Stimulated activated CD8-positive, alpha-beta memory T cell treated with anti-CD3 and anti-CD28 coated beads, Interleukin-15, amount 100 ng/mL, for 48 hours (primary cell): ENCODE measurements at regions not wholly inside any gene's neighbourhood (a gene's known extent, or its start where the extent isn't known, plus 50 kb on each side); places are given as distances from the start of the nearest gene placed in this dataset.

Source experiments
- DNase-seq, 2 donors: peaks; one replicate each; pipeline ENCODE4 v3.0.0-alpha.2; 2020; ENCODE audit warnings: low read depth in 2 of 2

DNA sequence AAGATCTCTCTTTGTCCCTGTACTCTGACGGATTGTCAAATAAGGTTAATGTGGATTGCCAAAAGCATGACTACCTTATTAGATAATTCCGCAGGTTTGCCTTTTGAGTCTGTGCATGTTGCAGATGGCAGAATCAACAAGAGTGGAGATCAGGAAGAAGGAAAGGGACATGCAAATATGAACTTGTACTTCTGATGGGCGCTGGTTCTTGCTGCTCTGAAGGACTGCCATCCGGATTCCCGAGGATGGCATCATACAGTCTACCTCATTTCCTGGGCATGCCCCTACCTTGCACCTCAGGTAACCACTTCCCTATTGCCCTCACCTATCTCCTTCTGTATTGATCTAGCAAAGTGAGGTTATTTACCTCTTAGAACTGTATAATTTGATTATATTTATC is 504.2 kb downstream of the ACTL7B start:
- DNase-seq = no peak

- DNase-seq = no peak
Measured at GRCh38 chr9:108347463-108348188, 508.2 kb downstream of the ACTL7B start.

DNA sequence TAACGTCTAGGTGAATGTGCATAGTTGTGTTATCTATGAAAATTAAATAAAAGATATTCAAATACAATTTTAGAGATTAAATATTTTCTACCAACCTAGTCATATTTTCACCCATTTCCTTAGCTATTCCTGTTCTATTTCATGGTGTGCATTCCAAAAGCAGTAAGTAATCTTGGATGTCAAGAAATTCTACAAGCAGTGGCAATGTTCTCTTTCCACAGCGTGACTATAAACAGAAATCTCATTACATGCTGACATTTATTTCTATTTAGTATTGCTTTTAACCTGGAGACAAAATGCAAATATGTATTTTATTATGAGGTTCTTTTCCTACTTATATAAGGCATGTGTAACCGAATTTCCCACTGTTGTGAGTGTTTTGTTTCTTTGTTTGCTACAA is 510.0 kb downstream of the ACTL7B start:
- DNase-seq = no peak

DNA sequence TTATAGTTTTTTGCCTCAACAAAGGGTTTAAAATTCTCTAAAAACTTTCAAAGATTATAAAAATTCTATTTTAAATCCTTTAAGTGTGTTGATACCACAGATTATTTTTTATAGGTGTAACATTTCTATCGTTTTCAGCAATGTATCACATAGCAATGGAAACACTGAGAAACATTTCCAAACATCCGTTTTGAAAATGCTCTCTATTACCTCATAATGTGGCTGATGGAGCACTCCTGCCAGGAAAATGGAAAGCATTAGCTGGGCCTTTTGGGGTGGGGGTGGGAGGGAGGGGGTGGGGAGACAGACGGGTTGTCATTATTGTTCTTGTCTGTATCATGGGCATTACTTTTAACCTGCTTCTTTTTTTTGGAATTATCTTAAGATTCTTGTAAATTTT is 516.5 kb downstream of the ACTL7B start:
- no peak for DNase-seq

DNA sequence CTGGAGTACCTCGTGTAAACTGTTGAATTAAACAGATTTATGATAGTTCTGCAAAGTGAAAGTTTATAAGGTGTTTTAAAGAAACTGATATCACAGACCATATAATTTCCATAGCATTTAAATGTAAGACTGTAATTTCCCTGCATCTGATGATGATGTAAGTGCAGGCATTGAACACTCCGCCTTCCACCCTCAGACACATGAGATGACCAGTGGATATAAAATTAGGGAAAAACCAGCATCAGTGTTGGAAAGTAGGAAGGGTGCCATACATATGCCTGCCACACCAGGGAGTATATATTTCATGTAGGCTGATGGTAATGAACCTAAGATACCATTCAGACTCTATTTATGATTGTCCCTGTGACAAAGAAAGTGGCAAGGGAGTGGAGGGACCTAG is 519.2 kb downstream of the ACTL7B start:
- no peak for DNase-seq

GRCh38 chr9:108333530-108333983 is 522.2 kb downstream of the ACTL7B start:
- DNase-seq = no peak

DNA sequence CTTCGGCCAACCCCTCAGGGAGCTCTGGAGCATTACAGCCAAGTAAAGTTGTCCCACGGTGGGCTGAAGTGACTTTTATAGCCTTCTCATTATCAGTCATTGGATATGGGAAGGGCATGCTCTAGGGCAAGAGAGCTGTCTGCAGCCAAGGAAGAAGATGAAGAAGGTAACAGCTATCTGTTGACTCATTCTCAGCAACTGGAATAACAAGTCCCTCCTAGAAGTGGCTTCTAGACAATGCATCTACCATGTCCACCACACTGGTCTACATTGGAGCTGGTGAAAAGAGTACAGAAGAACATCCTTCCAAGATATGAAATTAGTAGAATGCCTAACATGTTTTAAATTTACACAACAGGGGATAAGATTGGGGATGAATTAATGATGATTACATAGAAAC is 524.2 kb downstream of the ACTL7B start:
- DNase-seq = no peak

- DNase-seq = no peak
Measured at GRCh38 chr9:108325406-108325805, 530.4 kb downstream of the ACTL7B start.

DNA sequence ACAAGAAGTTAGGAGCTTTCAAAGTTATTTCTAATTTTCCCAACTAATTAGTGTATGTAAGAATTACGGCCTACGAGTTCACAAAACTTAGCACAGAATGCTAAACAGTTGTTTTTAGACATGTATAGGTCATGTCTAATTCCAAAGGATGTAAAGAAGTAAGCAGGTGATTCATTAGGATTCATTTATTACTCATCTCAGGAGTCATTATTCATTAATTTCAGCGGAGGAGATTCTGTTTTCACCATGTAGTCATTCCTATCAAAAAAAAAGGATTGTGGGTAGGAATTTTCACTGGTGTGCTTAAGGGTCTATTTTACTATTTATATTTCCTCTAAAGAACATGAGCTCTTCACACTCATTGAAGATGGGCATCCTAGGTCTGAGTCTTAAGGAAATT is 532.2 kb downstream of the ACTL7B start:
- no peak for DNase-seq

- no peak for DNase-seq
Measured at GRCh38 chr9:108322326-108323098, 533.3 kb downstream of the ACTL7B start.

DNA sequence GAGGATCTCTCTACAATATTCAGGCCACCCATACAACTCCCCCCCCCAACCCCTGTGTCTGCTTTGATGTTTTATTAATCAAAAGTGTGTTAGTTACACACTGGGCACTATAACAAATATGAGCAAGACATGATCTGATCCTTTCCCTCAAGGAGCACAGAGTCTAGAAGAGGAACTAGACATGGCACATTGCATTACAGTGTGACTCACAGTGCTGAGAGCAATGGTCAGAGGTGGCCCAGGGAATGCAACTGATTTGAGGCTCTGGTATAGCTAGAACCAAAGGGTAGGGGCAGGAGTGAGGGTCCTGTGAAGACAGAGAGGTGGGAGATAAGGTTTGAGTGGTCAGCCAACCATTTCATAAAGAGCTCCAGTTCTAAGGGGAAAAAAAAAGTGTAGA is 539.2 kb downstream of the ACTL7B start:
- no peak for DNase-seq

DNA sequence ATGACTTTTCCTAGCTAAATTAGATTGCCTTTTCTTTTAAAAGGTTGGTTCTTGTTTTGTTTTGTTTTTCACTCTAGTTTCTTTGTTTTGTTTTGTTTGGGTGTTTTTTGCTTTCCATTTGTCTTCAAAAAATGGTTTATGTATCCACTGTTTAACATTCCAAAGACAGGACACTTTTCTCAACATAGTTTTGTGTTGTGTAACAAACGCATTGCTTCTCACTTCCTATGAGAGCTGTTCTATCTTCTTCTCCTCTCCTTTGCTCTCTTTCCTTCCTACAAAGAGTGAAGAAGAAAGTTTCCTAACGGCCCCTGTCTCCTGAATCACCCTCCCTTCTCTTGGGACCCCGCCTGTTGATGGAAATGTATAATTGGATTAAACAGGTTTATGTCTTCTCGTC is 539.7 kb downstream of the ACTL7B start:
- DNase-seq = no peak

DNA sequence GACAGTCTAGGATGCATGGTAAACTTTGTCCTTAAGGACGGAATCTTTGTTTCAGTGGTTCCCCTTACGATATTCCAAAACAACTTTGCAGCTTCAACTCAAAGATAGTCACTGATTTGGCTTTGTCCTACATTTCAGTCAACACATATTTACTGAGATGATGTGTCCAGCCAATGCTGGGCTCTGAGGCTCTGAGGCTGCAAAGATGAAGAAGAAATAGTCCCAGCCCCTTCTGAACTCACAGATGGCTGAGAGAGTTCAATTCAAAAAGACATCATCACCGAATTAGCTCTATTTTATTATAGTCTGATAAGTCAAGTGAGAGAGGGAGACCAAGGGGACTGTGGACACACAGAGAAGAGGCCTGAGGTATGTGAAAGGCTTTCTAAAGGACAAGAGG is 544.0 kb downstream of the ACTL7B start:
- no peak for DNase-seq

GRCh38 chr9:108310202-108310601 is 545.6 kb downstream of the ACTL7B start:
- no peak for DNase-seq

GRCh38 chr9:108300306-108301287 is 555.2 kb downstream of the ACTL7B start:
- DNase-seq = no peak

GRCh38 chr9:108297073-108297472 is 558.7 kb downstream of the ACTL7B start:
- no peak for DNase-seq

DNA sequence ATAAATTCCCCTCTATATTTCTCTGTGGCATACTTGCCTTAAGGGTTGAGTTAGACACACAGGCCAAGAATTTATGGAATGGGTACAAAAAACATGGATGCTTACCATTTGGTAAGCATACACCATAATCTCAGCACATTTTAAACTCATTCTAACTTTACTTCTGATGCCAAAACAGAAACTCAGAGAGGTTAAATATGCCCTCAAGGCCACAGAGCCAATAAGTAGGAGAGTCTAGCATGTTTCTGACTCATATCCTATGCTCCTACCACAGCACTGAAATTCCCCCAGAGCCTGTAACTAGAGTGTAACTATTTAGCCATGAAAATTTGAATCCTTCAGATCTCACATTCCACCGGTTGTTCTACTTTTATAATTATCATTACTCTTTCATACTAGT is 559.7 kb downstream of the ACTL7B start:
- no peak for DNase-seq

DNA sequence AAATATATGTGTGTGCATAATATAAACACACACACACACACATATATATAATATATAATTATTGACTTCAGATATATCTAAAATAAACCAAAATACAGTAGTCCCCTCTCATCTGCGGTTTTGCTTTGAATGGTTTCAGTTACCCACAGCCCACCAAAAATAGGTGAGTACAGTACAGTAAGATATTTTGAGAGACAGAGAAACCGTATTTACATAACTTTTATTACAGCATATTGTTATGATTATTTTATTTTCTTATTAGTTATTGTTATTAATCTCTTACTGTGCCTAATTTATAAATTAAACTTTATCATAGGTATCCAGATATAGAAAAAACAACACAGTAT is 564.2 kb downstream of the ACTL7B start:
- DNase-seq = no peak

GRCh38 chr9:108290839-108291585 is 564.8 kb downstream of the ACTL7B start:
- DNase-seq = no peak

- DNase-seq = no peak
Measured at GRCh38 chr9:108286638-108287206, 569.1 kb downstream of the ACTL7B start.

DNA sequence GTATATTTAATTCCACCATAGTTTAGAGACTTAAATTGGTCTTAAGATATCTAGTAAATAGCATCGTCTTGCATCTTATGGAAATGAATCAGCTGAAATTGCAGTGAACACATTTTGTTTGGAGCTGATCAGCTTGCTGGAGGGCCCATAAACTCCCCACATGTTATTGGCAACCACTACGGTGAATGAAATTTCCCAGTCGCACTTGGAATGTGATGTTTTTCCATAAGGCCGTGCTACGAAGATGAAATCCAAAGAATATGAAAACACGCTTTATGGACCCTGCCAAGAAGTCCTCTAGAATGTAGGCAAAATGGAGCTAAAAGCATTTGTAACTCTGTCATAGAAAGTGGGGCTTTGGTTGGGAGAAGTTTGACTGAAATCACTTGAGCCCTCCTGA is 572.1 kb downstream of the ACTL7B start:
- DNase-seq = no peak
